Activated CD8-positive, alpha-beta memory T cell treated with anti-CD3 and anti-CD28 coated beads, Interleukin-2, amount 50 U/mL, for 24 hours (primary cell): ENCODE measurements at regions not wholly inside any gene's neighbourhood (a gene's known extent, or its start where the extent isn't known, plus 50 kb on each side); places are given as distances from the start of the nearest gene placed in this dataset.

Experiments used
- DNase-seq: peaks from one replicate; pipeline ENCODE4 v3.0.0-alpha.2; 2020; ENCODE audit errors: extremely low read depth

GRCh38 chr21:35428489-35428888 lies 379.4 kb upstream of the RUNX1 start:
- no peak for DNase-seq

GRCh38 chr21:35428001-35428320 lies 378.9 kb upstream of the RUNX1 start:
- DNase-seq = no peak

GRCh38 chr21:35427320-35428000 lies 378.4 kb upstream of the RUNX1 start:
- DNase-seq = no peak

GRCh38 chr21:35426897-35427296 lies 377.8 kb upstream of the RUNX1 start:
- DNase-seq = no peak

GRCh38 chr21:35426469-35426868 lies 377.4 kb upstream of the RUNX1 start:
- DNase-seq = no peak

- DNase-seq = no peak
These were observed 375.0 kb upstream of the RUNX1 start for GRCh38 chr21:35424122-35424521.

- no peak for DNase-seq
These were observed 374.6 kb upstream of the RUNX1 start for GRCh38 chr21:35423709-35424108.

GRCh38 chr21:35422011-35422410 lies 372.9 kb upstream of the RUNX1 start:
- no peak for DNase-seq

GRCh38 chr21:35421221-35421620 lies 372.1 kb upstream of the RUNX1 start:
- DNase-seq = no peak

- DNase-seq = no peak
These were observed 371.6 kb upstream of the RUNX1 start for GRCh38 chr21:35420656-35421055.

GRCh38 chr21:35417762-35418161 lies 368.7 kb upstream of the RUNX1 start:
- DNase-seq = no peak

- no peak for DNase-seq
These were observed 367.9 kb upstream of the RUNX1 start for GRCh38 chr21:35416866-35417489.

GRCh38 chr21:35414507-35415139 lies 365.5 kb upstream of the RUNX1 start:
- no peak for DNase-seq

GRCh38 chr21:35414056-35414455 lies 365.0 kb upstream of the RUNX1 start:
- no peak for DNase-seq

GRCh38 chr21:35412231-35412630 lies 363.1 kb upstream of the RUNX1 start:
- DNase-seq = no peak

GRCh38 chr21:35411434-35411833 lies 362.3 kb upstream of the RUNX1 start:
- DNase-seq = no peak

GRCh38 chr21:35410656-35411055 lies 361.6 kb upstream of the RUNX1 start:
- no peak for DNase-seq

GRCh38 chr21:35410123-35410522 lies 361.0 kb upstream of the RUNX1 start:
- DNase-seq = no peak

- no peak for DNase-seq
These were observed 359.3 kb upstream of the RUNX1 start for GRCh38 chr21:35408401-35408800.

GRCh38 chr21:35406635-35407034 lies 357.5 kb upstream of the RUNX1 start:
- no peak for DNase-seq

GRCh38 chr21:35405981-35406380 lies 356.9 kb upstream of the RUNX1 start:
- no peak for DNase-seq

- no peak for DNase-seq
These were observed 355.1 kb upstream of the RUNX1 start for GRCh38 chr21:35404247-35404646.

GRCh38 chr21:35402061-35402460 lies 353.0 kb upstream of the RUNX1 start:
- DNase-seq = no peak
